ENCODE measurements at regions not wholly inside any gene's neighbourhood (a gene's known extent, or its start where the extent isn't known, plus 50 kb on each side); places are given as distances from the start of the nearest gene placed in this dataset.

DNA sequence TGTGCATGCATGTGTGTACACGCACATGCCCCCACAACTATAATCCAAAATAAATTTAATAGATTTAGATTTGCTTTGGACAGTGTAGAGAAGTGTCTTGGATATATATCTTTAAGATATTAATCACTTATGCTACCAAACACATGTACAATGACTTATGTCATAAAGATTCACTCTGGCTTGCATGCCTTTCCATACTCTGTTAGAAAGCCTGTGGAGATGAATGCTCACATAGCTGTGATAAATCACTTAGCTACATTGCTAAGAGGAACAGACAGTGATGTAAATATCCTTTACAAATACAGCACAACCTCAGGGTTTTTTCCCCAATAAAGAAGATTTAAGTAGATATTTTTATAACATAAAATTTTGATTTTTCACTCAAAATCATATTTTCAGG lies 2484.8 kb upstream of the PCDH20 start:
- H4K91ac ChIP-seq (ENCODE audit: low read depth, low read length), result no peak overlapping the region
- H2BK5ac ChIP-seq (ENCODE audit: low read depth, low read length, poor library complexity), result no peak overlapping the region
- H3K27ac ChIP-seq (ENCODE audit: low read depth, low read length), result no peak overlapping the region
- DNase-seq, result no peak
- no peak overlapping the region for H4K8ac ChIP-seq (ENCODE audit: low read depth, low read length)
- no peak overlapping the region for H3K4me3 ChIP-seq (ENCODE audit: low read depth, low read length)
- no peaks in the 10 kb centered on the region for H3K36me3 ChIP-seq (ENCODE audit: control insufficient read depth in 1 of 2, insufficient read depth in 2 of 2, low read length in 2 of 2)
- no CpG with 5 or more reads among the region's 1 CpG for WGBS (ENCODE audit: extremely low coverage, insufficient coverage, insufficient read length)
- H3K14ac ChIP-seq (ENCODE audit: low read length), result no peak overlapping the region
- H2AK5ac ChIP-seq (ENCODE audit: low read length), result no peak overlapping the region
- no peak overlapping the region for H3K4me2 ChIP-seq (ENCODE audit: low read length)
- H3K79me1 ChIP-seq (ENCODE audit: low read length), result no peaks in the 10 kb centered on the region
- H3K18ac ChIP-seq (ENCODE audit: low read length), result no peak overlapping the region
- no peaks in the 10 kb centered on the region for H3K79me2 ChIP-seq (ENCODE audit: control insufficient read depth, insufficient read depth, low read length, poor library complexity)
- no peaks in the 10 kb centered on the region for H3K4me1 ChIP-seq (ENCODE audit: control insufficient read depth in 1 of 2, insufficient read depth in 2 of 2, low read length in 2 of 2)
- H3K9me3 ChIP-seq (ENCODE audit: insufficient read depth, low read depth, low read length), result no peaks in the 10 kb centered on the region
- H2BK12ac ChIP-seq (ENCODE audit: low read length), result no peak overlapping the region
- no peak overlapping the region for H3K4ac ChIP-seq (ENCODE audit: low read depth, low read length)
- H3K27me3 ChIP-seq (ENCODE audit: insufficient read depth, low read length), result no peaks in the 10 kb centered on the region
- no peak overlapping the region for H3K9ac ChIP-seq (ENCODE audit: low read length)
- H2AFZ ChIP-seq (ENCODE audit: insufficient read depth, low read length, poor library complexity), result no peak overlapping the region
- H3K23ac ChIP-seq (ENCODE audit: low read length), result no peak overlapping the region
- no peak overlapping the region for H2BK120ac ChIP-seq (ENCODE audit: insufficient read depth, low read length, poor library complexity)
- H4K12ac ChIP-seq (ENCODE audit: low read depth, low read length), result no peak overlapping the region

DNA sequence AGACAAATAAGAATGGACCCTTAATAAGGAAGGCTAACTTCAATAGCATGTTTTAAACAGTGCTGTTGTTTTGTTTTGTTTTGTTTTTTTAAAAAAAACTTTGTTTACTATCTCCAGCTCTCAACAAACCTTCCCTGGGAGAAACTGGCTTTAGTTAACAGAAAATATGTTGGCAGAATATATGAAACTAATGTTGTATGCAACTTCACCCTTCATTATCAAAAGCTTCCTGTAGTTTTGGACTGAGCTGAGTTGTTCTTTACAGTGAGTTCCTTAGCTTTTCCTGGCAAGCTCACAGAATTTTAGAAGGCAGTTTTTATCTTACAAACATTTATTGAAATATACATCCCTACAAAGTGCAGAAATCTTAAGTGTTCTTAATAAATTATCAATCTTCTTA lies 2480.7 kb upstream of the PCDH20 start:
- H3K18ac ChIP-seq (ENCODE audit: low read length), result no peak overlapping the region
- H4K8ac ChIP-seq (ENCODE audit: low read depth, low read length), result no peak overlapping the region
- H4K12ac ChIP-seq (ENCODE audit: low read depth, low read length), result no peak overlapping the region
- H4K91ac ChIP-seq (ENCODE audit: low read depth, low read length), result no peak overlapping the region
- no peak overlapping the region for H3K4me3 ChIP-seq (ENCODE audit: low read depth, low read length)
- H3K4ac ChIP-seq (ENCODE audit: low read depth, low read length), result no peak overlapping the region
- H2BK12ac ChIP-seq (ENCODE audit: low read length), result no peak overlapping the region
- no peak overlapping the region for H3K9ac ChIP-seq (ENCODE audit: low read length)
- H2AFZ ChIP-seq (ENCODE audit: insufficient read depth, low read length, poor library complexity), result no peak overlapping the region
- no peak for DNase-seq
- no peak overlapping the region for H3K4me2 ChIP-seq (ENCODE audit: low read length)
- no peak overlapping the region for H3K27ac ChIP-seq (ENCODE audit: low read depth, low read length)
- H3K4me1 ChIP-seq (ENCODE audit: control insufficient read depth in 1 of 2, insufficient read depth in 2 of 2, low read length in 2 of 2), result no peaks in the 10 kb centered on the region
- no peak overlapping the region for H2BK120ac ChIP-seq (ENCODE audit: insufficient read depth, low read length, poor library complexity)
- no peaks in the 10 kb centered on the region for H3K79me2 ChIP-seq (ENCODE audit: control insufficient read depth, insufficient read depth, low read length, poor library complexity)
- no peaks in the 10 kb centered on the region for H3K27me3 ChIP-seq (ENCODE audit: insufficient read depth, low read length)
- H2BK5ac ChIP-seq (ENCODE audit: low read depth, low read length, poor library complexity), result no peak overlapping the region
- no peaks in the 10 kb centered on the region for H3K9me3 ChIP-seq (ENCODE audit: insufficient read depth, low read depth, low read length)
- H3K14ac ChIP-seq (ENCODE audit: low read length), result no peak overlapping the region
- no peaks in the 10 kb centered on the region for H3K36me3 ChIP-seq (ENCODE audit: control insufficient read depth in 1 of 2, insufficient read depth in 2 of 2, low read length in 2 of 2)
- H3K79me1 ChIP-seq (ENCODE audit: low read length), result no peaks in the 10 kb centered on the region
- H2AK5ac ChIP-seq (ENCODE audit: low read length), result no peak overlapping the region
- no peak overlapping the region for H3K23ac ChIP-seq (ENCODE audit: low read length)

- no peaks in the 10 kb centered on the region for H3K9me3 ChIP-seq (ENCODE audit: insufficient read depth, low read depth, low read length)
- no peak overlapping the region for H2AK5ac ChIP-seq (ENCODE audit: low read length)
- H2BK5ac ChIP-seq (ENCODE audit: low read depth, low read length, poor library complexity), result no peak overlapping the region
- H3K4ac ChIP-seq (ENCODE audit: low read depth, low read length), result no peak overlapping the region
- no peak overlapping the region for H3K18ac ChIP-seq (ENCODE audit: low read length)
- H3K27ac ChIP-seq (ENCODE audit: low read depth, low read length), result no peak overlapping the region
- no peaks in the 10 kb centered on the region for H3K79me1 ChIP-seq (ENCODE audit: low read length)
- no peaks in the 10 kb centered on the region for H3K27me3 ChIP-seq (ENCODE audit: insufficient read depth, low read length)
- H3K4me3 ChIP-seq (ENCODE audit: low read depth, low read length), result no peak overlapping the region
- H3K9ac ChIP-seq (ENCODE audit: low read length), result no peak overlapping the region
- H3K4me2 ChIP-seq (ENCODE audit: low read length), result no peak overlapping the region
- no peak overlapping the region for H2BK12ac ChIP-seq (ENCODE audit: low read length)
- no peak overlapping the region for H4K8ac ChIP-seq (ENCODE audit: low read depth, low read length)
- no peaks in the 10 kb centered on the region for H3K79me2 ChIP-seq (ENCODE audit: control insufficient read depth, insufficient read depth, low read length, poor library complexity)
- no CpG with 5 or more reads among the region's 1 CpG for WGBS (ENCODE audit: extremely low coverage, insufficient coverage, insufficient read length)
- no peaks in the 10 kb centered on the region for H3K36me3 ChIP-seq (ENCODE audit: control insufficient read depth in 1 of 2, insufficient read depth in 2 of 2, low read length in 2 of 2)
- H3K4me1 ChIP-seq (ENCODE audit: control insufficient read depth in 1 of 2, insufficient read depth in 2 of 2, low read length in 2 of 2), result no peaks in the 10 kb centered on the region
- no peak overlapping the region for H3K23ac ChIP-seq (ENCODE audit: low read length)
- DNase-seq, result no peak
- H3K14ac ChIP-seq (ENCODE audit: low read length), result no peak overlapping the region
- no peak overlapping the region for H2BK120ac ChIP-seq (ENCODE audit: insufficient read depth, low read length, poor library complexity)
- H2AFZ ChIP-seq (ENCODE audit: insufficient read depth, low read length, poor library complexity), result no peak overlapping the region
- H4K12ac ChIP-seq (ENCODE audit: low read depth, low read length), result no peak overlapping the region
- no peak overlapping the region for H4K91ac ChIP-seq (ENCODE audit: low read depth, low read length)
Measured at GRCh38 chr13:63882052-63882451, 2466.4 kb upstream of the PCDH20 start.

- H4K12ac ChIP-seq (ENCODE audit: low read depth, low read length), result no peak overlapping the region
- no peak overlapping the region for H3K4me2 ChIP-seq (ENCODE audit: low read length)
- H2AK5ac ChIP-seq (ENCODE audit: low read length), result no peak overlapping the region
- H3K9me3 ChIP-seq (ENCODE audit: insufficient read depth, low read depth, low read length), result no peaks in the 10 kb centered on the region
- no peak for DNase-seq
- no peak overlapping the region for H3K14ac ChIP-seq (ENCODE audit: low read length)
- H3K79me1 ChIP-seq (ENCODE audit: low read length), result no peaks in the 10 kb centered on the region
- no peak overlapping the region for H4K91ac ChIP-seq (ENCODE audit: low read depth, low read length)
- no peak overlapping the region for H3K18ac ChIP-seq (ENCODE audit: low read length)
- H2AFZ ChIP-seq (ENCODE audit: insufficient read depth, low read length, poor library complexity), result no peak overlapping the region
- no peaks in the 10 kb centered on the region for H3K36me3 ChIP-seq (ENCODE audit: control insufficient read depth in 1 of 2, insufficient read depth in 2 of 2, low read length in 2 of 2)
- H3K23ac ChIP-seq (ENCODE audit: low read length), result no peak overlapping the region
- no peak overlapping the region for H3K27ac ChIP-seq (ENCODE audit: low read depth, low read length)
- H4K8ac ChIP-seq (ENCODE audit: low read depth, low read length), result no peak overlapping the region
- no peaks in the 10 kb centered on the region for H3K27me3 ChIP-seq (ENCODE audit: insufficient read depth, low read length)
- no peaks in the 10 kb centered on the region for H3K4me1 ChIP-seq (ENCODE audit: control insufficient read depth in 1 of 2, insufficient read depth in 2 of 2, low read length in 2 of 2)
- no peak overlapping the region for H2BK12ac ChIP-seq (ENCODE audit: low read length)
- H3K4me3 ChIP-seq (ENCODE audit: low read depth, low read length), result no peak overlapping the region
- no peak overlapping the region for H2BK5ac ChIP-seq (ENCODE audit: low read depth, low read length, poor library complexity)
- H3K9ac ChIP-seq (ENCODE audit: low read length), result no peak overlapping the region
- H2BK120ac ChIP-seq (ENCODE audit: insufficient read depth, low read length, poor library complexity), result no peak overlapping the region
- no peaks in the 10 kb centered on the region for H3K79me2 ChIP-seq (ENCODE audit: control insufficient read depth, insufficient read depth, low read length, poor library complexity)
- no peak overlapping the region for H3K4ac ChIP-seq (ENCODE audit: low read depth, low read length)
- no CpG with 5 or more reads among the region's 3 CpGs for WGBS (ENCODE audit: extremely low coverage, insufficient coverage, insufficient read length)
Measured at GRCh38 chr13:63880705-63881104, 2465.1 kb upstream of the PCDH20 start.

DNA sequence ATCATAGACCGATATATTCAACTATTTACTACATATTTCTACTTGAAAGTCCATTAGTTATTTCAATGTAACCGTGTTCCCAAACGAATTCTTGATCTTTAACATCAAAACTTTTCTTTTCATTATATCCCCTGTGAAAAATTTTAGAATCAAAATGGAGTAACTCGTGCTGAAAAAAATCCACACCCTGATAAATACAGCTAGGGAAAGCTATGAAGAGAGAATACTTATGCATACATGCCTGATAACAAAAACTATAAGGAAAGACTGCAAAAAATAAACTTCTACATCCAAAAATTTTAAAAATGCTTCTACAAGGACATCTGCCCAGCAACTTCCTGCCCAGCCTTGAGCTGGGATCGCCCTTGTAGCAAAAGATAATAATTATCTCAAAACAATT lies 2458.3 kb upstream of the PCDH20 start:
- Histone ChIP-seq H2BK5ac (ENCODE audit: low read depth, low read length, poor library complexity) (no peak overlapping the region), H3K4me1 (ENCODE audit: control insufficient read depth in 1 of 2, insufficient read depth in 2 of 2, low read length in 2 of 2) (no peaks in the 10 kb centered on the region), H3K27ac (ENCODE audit: low read depth, low read length) (no peak overlapping the region), H3K79me2 (ENCODE audit: control insufficient read depth, insufficient read depth, low read length, poor library complexity) (no peaks in the 10 kb centered on the region), H3K18ac (ENCODE audit: low read length) (no peak overlapping the region), H2BK12ac (ENCODE audit: low read length) (no peak overlapping the region), H2AFZ (ENCODE audit: insufficient read depth, low read length, poor library complexity) (no peak overlapping the region), H3K79me1 (ENCODE audit: low read length) (no peaks in the 10 kb centered on the region), H3K9ac (ENCODE audit: low read length) (no peak overlapping the region), H2AK5ac (ENCODE audit: low read length) (no peak overlapping the region), H2BK120ac (ENCODE audit: insufficient read depth, low read length, poor library complexity) (no peak overlapping the region), H3K4ac (ENCODE audit: low read depth, low read length) (no peak overlapping the region), H4K12ac (ENCODE audit: low read depth, low read length) (no peak overlapping the region), H4K91ac (ENCODE audit: low read depth, low read length) (no peak overlapping the region), H3K27me3 (ENCODE audit: insufficient read depth, low read length) (no peaks in the 10 kb centered on the region), H3K4me3 (ENCODE audit: low read depth, low read length) (no peak overlapping the region), H3K14ac (ENCODE audit: low read length) (no peak overlapping the region), H3K4me2 (ENCODE audit: low read length) (no peak overlapping the region), H3K36me3 (ENCODE audit: control insufficient read depth in 1 of 2, insufficient read depth in 2 of 2, low read length in 2 of 2) (no peaks in the 10 kb centered on the region), H3K9me3 (ENCODE audit: insufficient read depth, low read depth, low read length) (no peaks in the 10 kb centered on the region), H4K8ac (ENCODE audit: low read depth, low read length) (no peak overlapping the region), H3K23ac (ENCODE audit: low read length) (no peak overlapping the region)
- DNase-seq, result no peak
- no CpG with 5 or more reads among the region's 5 CpGs for WGBS (ENCODE audit: extremely low coverage, insufficient coverage, insufficient read length)
